GM12892 (cell line): ENCODE measurements at regions not wholly inside any gene's neighbourhood (a gene's known extent, or its start where the extent isn't known, plus 50 kb on each side); places are given as distances from the start of the nearest gene placed in this dataset.

Source experiments
- POLR2A ChIP-seq: IDR thresholded peaks from 2 replicates; pipeline ENCODE4 v1.6.1; 2011; ENCODE audit warnings: low read depth, low read length, control low read depth
- TAF1 ChIP-seq: IDR thresholded peaks from 2 replicates; pipeline ENCODE4 v1.6.1; 2011; ENCODE audit warnings: low read depth, mild to moderate bottlenecking, control low read depth, low read length, borderline replicate concordance

GRCh38 chr2:8494589-8494988, 187.3 kb upstream of the ID2 start:
- no peak for TF ChIP-seq TAF1
- no peak for TF ChIP-seq POLR2A
